Pancreas (tissue), 10 donors: ENCODE measurements at regions not wholly inside any gene's neighbourhood (a gene's known extent, or its start where the extent isn't known, plus 50 kb on each side); places are given as distances from the start of the nearest gene placed in this dataset.

Experiments used
- ATAC-seq, 4 donors: fragments of 200-7000 bp; cut with Tn5 transposase; one replicate each; pipeline versions ENCODE4 v1.8.0 to v1.9.1; 2020; ENCODE audit warnings: mild to moderate bottlenecking in 4 of 4, moderate library complexity in 4 of 4
- DNase-seq, 6 donors: peaks; one replicate each; pipeline ENCODE4 v3.0.0-alpha.2; 2020
- FAIRE-seq: peaks from 2 replicates; lab custom pipeline; 2012; peaks lifted over from hg19 to GRCh38; lab: Jason Lieb, UNC
- H3K27ac ChIP-seq, 4 donors: fragments of 200-600 bp; sonication (generic); 1 replicate in 3 of 4; 2 replicates in 1 of 4; pipeline versions ENCODE4 v1.5.0 to v1.8.0; 2020
- H3K27me3 ChIP-seq, 4 donors: fragments of 200-600 bp; one replicate each; pipeline ENCODE4 v1.8.0; 2021
- H3K36me3 ChIP-seq, 3 donors: fragments of 200-600 bp; sonication (generic) in 1 of 3; one replicate each; pipeline versions ENCODE4 v1.5.0 to v1.8.0; 2020 to 2021
- H3K4me1 ChIP-seq, 3 donors: fragments of 200-600 bp; one replicate each; pipeline ENCODE4 v1.8.0; 2021
- H3K4me3 ChIP-seq, 4 donors: fragments of 200-600 bp; sonication (generic) in 2 of 4; one replicate each; pipeline versions ENCODE4 v1.5.0 to v1.8.0; 2020 to 2021
- H3K9me3 ChIP-seq, 4 donors: fragments of 200-600 bp; one replicate each; pipeline ENCODE4 v1.8.0; 2021
- CTCF ChIP-seq, 4 donors: fragments of 200-600 bp; sonication (generic) in 3 of 4; IDR thresholded peaks; one replicate each; pipeline versions ENCODE4 v1.5.0 to v1.8.0; 2021; ENCODE audit warnings: antibody characterized with exemption in 4 of 4
- WGBS, 2 donors: extraction: QIAGEN DNeasy Blood & Tissue Kit; methylation state at CpG; one replicate each; pipeline ENCODE4 v1.1.7; 2013; 5-methylcytosine and 5-hydroxymethylcytosine counted together
- intact Hi-C, 3 donors: fragments of 100-400 bp; cut with DNase I; formaldehyde crosslinking; loops; one replicate each; pipeline versions ENCODE4 v1.11.1 to v1.14.2; 2022
- donor health status: healthy with polysubstance abuse.
- donor health status: DM: no; HTN: no; CAD: no; lungs with moderate emphysema.
- donor health status: DM: no; HTN: no; CAD: no.
- donor health status: control.
- donor health status: control.
- donor health status: Bipolar disorder and iron deficiency.
- donor health status: DM: yes; HTN: yes; CAD: no.
- donor health status: DM: no; HTN: no; CAD: no.
- donor health status: DM: no; HTN: no; CAD: no.
- donor health status: DM: yes; HTN: yes; CAD: no.

GRCh38 chr2:200750323-200750910 lies 61.3 kb upstream of the BZW1 start:
- Histone ChIP-seq H3K4me3 (no peak overlapping the region), H3K9me3 (no peaks in the 10 kb centered on the region), H3K4me1 (peaks cover 0 to 3% (median 0%) of the 10 kb centered on the region in 3 donors), H3K27ac (no peak overlapping the region), H3K36me3 (no peaks in the 10 kb centered on the region), H3K27me3 (no peaks in the 10 kb centered on the region)
- DNase-seq (no peak), FAIRE-seq (no peak), ATAC-seq (no peak)
- TF ChIP-seq CTCF (IDR thresholded peaks at IDR 0.05): no peak
- intact Hi-C loops: no loop called here
- WGBS, 2 donors: 58 to 68% methylated on average over 6 of the region's 6 CpGs

GRCh38 chr2:200751786-200752185 lies 59.9 kb upstream of the BZW1 start:
- FAIRE-seq (no peak), DNase-seq (no peak), ATAC-seq (no peak)
- no peak for TF ChIP-seq CTCF (IDR thresholded peaks at IDR 0.05)
- H3K36me3 ChIP-seq: no peaks in the 10 kb centered on the region
- H3K9me3 ChIP-seq: no peaks in the 10 kb centered on the region
- intact Hi-C loops: no loop called here
- no peak overlapping the region for H3K4me3 ChIP-seq
- 66 to 67% methylated on average over 2 of the region's 2 CpGs for WGBS, 2 donors
- no peaks in the 10 kb centered on the region for H3K27me3 ChIP-seq
- no peak overlapping the region for H3K27ac ChIP-seq
- H3K4me1 ChIP-seq: peaks cover 0 to 3% (median 0%) of the 10 kb centered on the region in 3 donors

GRCh38 chr2:200752332-200752731 lies 59.4 kb upstream of the BZW1 start:
- no peak for ATAC-seq
- no peak for TF ChIP-seq CTCF (IDR thresholded peaks at IDR 0.05)

DNA sequence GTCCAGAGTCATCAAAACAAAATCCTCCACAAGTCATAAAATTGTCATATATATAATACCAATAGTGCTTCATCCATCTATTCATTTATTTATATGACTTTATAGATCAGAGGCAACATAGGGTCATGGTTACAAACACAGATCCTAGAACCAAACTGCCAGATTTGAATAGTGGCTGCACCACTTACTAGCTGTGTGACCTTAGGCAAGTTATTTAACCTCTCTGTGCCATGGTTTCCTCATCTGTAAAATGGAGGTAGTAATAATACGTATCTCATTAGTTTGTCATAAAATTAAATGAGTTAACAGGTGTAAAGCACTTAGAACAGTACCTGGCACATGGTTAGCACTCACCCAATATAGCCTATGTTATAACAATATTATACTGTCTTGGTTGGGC lies 58.9 kb upstream of the BZW1 start:
- no peak for TF ChIP-seq CTCF (IDR thresholded peaks at IDR 0.05)
- 61 to 83% methylated on average over 1 of the region's 1 CpG for WGBS, 2 donors
- Histone ChIP-seq H3K4me1 (peaks cover 0 to under 1% (median 0%) of the 10 kb centered on the region in 3 donors), H3K27me3 (no peaks in the 10 kb centered on the region), H3K4me3 (no peak overlapping the region), H3K27ac (no peak overlapping the region), H3K36me3 (no peaks in the 10 kb centered on the region), H3K9me3 (no peaks in the 10 kb centered on the region)
- ATAC-seq (no peak), DNase-seq (no peak), FAIRE-seq (no peak)
- intact Hi-C loops: no loop called here

More at GRCh38 chr2:200752332-200752731, 59.4 kb upstream of the BZW1 start:
- intact Hi-C loops: no loop called here
- H3K27me3 ChIP-seq: no peaks in the 10 kb centered on the region
- DNase-seq: no peak
- no peaks in the 10 kb centered on the region for H3K36me3 ChIP-seq
- H3K4me1 ChIP-seq: peaks cover 0 to 3% (median 0%) of the 10 kb centered on the region in 3 donors
- no peaks in the 10 kb centered on the region for H3K9me3 ChIP-seq
- FAIRE-seq: no peak
- 74 to 94% methylated on average over 2 of the region's 2 CpGs for whole genome bisulfite sequencing, 2 donors
- no peak overlapping the region for H3K4me3 ChIP-seq
- no peak overlapping the region for H3K27ac ChIP-seq

- TF ChIP-seq CTCF (IDR thresholded peaks at IDR 0.05): no peak
- Histone ChIP-seq H3K4me1 (no peaks in the 10 kb centered on the region), H3K9me3 (no peaks in the 10 kb centered on the region), H3K4me3 (no peak overlapping the region), H3K27me3 (peaks cover 0 to 4% (median 0%) of the 10 kb centered on the region in 4 donors), H3K36me3 (no peaks in the 10 kb centered on the region), H3K27ac (no peak overlapping the region)
- 54 to 59% methylated on average over 4 of the region's 4 CpGs for WGBS, 2 donors
- DNase-seq: no peak
- ATAC-seq: peak in 2 of 4 donors; percentile 22 to 57
- no peak for FAIRE-seq
- intact Hi-C loops: no loop called here
Observed at GRCh38 chr2:200756618-200757321, 54.9 kb upstream of the BZW1 start.
